ENCODE measurements at regions not wholly inside any gene's neighbourhood (a gene's known extent, or its start where the extent isn't known, plus 50 kb on each side); places are given as distances from the start of the nearest gene placed in this dataset.

- DNase-seq: no peak
Measured at GRCh38 chr2:101550555-101550954, 75.6 kb upstream of the RFX8 start.

- DNase-seq: no peak
Measured at GRCh38 chr2:101549371-101549770, 74.5 kb upstream of the RFX8 start.

- DNase-seq: no peak
Measured at GRCh38 chr2:101546376-101547058, 71.6 kb upstream of the RFX8 start.

GRCh38 chr2:101545950-101546349 lies 71.0 kb upstream of the RFX8 start:
- no peak for DNase-seq

GRCh38 chr2:101540518-101540917 lies 65.6 kb upstream of the RFX8 start:
- no peak for DNase-seq

GRCh38 chr2:101538076-101538475 lies 63.2 kb upstream of the RFX8 start:
- no peak for DNase-seq

- no peak for DNase-seq
Measured at GRCh38 chr2:101534149-101534611, 59.3 kb upstream of the RFX8 start.

GRCh38 chr2:101533561-101534148 lies 58.7 kb upstream of the RFX8 start:
- no peak for DNase-seq

- DNase-seq: no peak
Measured at GRCh38 chr2:101528501-101528900, 53.6 kb upstream of the RFX8 start.

- no peak for DNase-seq
Measured at GRCh38 chr2:101524806-101525430, 50.0 kb upstream of the RFX8 start.

All from CD4-positive, alpha-beta T cell treated with Interleukin-17A for 1 hour (primary cell).